AML-193 (cell line): ENCODE measurements at regions not wholly inside any gene's neighbourhood (a gene's known extent, or its start where the extent isn't known, plus 50 kb on each side); places are given as distances from the start of the nearest gene placed in this dataset.

Experiments
- DNase-seq, 2 experiments: peaks; one replicate each; lab custom pipeline; 2025; lab: John Stamatoyannopoulos, UW

DNA sequence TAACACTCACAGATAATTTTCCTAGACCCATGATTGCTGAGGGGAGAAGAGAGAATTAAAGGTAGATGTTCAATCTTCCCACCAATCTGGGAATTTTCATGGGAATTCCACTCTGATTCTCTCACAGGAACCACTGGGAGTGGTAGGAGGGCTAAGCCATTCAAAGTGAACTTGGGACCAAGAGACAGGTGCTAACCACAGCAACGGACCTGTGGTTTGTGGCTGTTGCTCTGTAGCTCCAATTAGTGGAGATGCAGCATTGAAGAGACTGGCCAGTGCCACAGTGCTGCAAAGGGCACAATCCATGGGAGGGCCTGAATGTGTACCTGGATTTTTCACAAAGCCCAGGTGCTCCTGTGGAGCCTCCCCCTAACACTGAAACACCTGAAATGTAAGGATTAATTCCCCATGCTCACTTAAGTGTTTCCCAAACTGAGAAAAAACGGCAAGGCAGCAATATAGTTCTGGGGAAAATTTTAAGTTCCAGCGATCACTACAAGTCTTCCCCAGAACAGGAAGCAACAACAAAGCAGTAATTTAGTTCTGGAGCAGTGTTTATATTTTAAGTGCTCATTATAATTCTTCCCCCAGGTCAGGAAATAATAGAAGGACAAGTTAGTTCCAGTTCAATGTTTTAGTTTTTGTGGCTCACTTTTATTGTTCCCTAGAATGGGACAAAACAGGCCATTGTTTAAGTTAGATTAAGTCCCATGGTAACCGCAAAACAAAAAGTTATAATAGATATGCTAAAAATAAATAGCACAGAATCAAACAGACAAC, 1045.8 kb downstream of the CNTNAP5 start:
- no peak for DNase-seq

DNA sequence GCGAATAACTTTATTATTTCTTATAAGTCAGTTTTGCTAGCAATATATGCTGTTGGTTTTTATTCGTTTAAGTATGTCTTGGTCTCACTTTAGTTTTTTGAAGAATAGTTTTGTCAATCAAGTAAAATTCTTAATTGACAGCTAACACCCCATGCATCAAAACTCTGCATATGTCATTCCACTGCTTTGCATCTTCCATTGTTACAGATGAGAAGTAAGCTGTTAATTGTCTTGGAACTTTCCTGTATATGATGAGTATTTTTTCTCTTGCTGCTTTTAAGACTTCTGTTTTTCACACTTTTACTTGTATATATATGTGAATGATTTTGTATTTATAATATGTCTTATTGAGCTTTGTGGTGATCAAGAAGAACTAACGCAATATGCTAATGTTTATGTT, 1048.4 kb downstream of the CNTNAP5 start:
- no peak for DNase-seq

DNA sequence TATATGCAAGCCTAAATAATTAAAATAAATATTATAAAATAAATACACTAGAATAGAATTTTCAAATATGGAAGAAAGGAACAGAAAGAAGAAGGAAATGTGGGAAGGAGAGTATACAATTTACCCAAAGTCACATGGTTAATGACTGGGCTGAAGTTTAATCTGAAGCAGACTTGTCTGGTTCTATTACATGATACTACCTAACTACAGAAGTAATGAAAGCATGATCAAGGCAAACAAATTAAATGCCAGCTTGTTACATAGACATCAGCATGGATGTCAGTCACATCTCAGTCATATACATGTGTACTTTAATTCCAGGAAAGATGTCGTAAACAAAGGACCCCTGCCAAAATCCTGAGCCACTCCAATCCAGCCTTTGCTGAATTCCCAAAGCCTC, 1060.8 kb downstream of the CNTNAP5 start:
- DNase-seq = no peak

DNA sequence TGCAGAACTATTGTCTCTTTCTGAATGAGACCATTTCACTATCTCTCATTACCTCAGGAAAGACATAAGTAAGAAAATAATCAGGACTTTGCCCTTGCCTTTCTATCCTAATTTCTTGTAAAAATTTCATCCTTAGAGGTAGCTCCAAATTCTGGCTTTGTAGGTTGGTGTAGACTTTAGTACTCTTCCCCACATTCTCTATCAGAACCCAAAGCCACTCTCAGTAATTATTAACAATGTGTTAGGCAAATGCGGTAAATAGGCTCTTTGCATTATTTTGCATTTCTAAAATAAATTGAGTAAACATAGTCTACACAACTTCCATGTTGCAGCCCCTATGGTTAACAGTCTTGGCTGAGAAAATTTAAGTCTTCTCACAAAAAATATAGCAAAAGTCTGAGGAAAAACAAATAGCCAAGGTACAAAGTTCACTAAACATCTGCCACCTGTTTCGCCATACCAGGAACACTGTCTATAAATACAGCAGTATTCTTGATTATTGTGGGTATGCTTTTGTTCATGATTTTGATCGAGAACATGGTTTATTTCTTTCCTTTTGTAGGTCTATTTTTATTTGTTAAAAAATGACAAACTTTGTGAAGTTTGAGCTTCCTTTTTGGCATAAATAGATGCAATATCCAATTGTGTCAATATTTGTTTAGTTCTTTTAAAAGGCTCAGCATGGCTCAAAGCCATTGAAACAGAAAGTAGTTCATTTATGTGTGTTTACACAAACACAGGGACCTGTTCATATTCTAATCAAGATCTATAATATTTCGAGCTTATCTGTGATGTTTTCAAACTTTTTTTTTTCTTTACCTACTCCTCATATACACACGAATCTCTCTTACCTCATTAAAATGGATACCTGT, 1061.5 kb downstream of the CNTNAP5 start:
- no peak for DNase-seq

DNA sequence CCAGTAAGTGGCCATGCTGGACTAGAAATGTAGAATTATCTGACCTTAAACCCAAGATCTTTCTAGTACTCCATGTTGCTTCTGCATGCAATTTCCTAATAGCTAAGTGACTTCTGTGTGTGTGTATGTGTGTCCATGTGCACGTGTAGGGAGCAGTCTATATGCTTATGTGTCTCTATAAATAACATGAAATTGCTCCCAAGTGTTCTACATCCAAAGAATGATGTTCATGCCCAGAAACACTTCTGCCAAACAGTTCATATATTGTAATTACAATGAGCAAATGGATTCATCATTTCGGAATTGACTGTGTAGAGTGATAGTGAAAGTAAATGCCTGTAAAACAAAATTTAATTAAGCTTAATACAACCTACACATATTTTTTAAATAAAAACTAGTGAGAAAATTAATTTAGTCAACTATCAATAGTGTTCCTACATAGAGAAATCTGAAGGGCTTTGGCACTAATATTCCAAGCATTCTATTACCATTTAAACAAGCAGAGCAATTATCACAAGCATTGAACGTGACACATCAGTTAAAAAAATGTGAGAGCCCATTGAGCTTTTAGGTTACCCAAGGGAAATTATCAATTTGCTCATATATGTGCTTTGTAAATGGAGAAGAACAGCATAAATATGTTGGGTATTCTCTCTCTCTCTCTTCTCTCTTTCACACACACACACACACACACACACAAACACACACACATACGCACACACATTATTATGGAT, 1067.4 kb downstream of the CNTNAP5 start:
- DNase-seq = no peak

DNA sequence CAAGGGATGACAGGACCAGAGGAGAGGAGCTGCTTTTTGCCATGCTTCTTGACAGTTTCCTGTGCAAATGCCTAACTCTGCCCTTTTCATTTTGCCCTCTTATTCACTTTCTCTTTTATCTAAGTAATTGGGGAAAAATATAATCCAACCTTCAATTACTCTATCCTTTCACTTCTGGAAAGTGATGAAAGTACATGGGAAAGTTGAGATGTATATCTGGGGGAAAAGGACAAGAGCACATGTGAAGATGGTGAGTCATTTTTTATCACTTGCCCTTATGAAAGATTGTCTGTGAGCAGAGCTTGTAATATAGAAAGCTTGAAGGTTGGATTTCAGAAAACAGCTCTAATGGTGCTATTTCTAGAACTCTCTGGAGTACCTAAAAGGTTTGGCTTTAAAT, 1070.7 kb downstream of the CNTNAP5 start:
- DNase-seq = no peak

DNA sequence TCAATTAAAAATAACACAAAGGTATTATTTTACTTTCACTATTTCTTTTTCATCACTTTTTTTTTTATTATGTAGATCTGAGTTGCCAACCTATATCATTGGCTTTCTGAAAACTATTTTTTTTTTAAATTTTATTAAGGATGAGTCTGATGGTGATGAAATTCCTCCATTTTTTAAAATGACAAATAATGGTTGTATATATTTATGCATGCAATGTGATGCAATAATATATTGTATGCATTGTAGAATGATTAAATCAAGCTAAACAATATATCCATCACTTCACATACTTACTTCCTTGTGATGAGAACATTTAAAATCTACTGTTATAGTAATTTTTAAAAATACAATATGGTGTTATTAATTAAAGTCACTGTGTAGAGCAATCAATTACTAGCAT, 1081.6 kb downstream of the CNTNAP5 start:
- DNase-seq = no peak

DNA sequence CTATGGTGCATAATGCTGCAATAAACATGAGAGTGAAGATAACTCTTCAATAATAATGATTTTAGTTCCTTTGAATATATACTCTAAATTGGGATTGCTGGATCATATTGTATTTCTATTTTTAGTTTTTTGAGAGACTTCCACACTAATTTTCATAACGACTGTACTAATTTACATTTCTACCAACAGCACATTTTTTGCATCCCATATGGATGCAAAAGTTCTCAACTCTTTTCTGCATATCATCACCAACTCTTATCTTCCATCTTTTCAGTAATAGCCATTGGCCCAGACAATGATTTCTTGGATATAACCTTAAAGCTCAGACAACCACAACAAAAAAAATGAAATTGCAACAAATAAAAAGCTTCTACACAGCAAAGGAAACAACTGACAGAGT, 1082.4 kb downstream of the CNTNAP5 start:
- no peak for DNase-seq

DNA sequence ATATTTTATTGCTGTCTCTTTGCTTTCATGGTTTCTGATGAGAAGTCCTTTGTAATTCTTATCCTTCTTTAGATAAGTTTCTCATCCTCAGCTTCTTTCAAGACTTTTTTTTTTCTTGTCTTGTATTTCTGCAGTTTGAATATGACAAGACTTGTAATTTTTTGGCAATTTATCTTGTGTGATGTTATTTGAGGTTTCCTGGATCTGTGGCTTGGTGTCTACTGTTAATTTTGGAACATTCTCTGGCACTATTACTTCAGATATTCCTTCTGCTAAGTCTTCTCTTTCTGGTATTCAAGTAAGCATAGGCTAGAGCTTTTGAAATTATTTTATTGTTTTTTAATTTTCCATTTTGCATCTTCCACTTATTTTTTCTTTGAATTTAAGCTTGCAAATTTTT, 1083.2 kb downstream of the CNTNAP5 start:
- DNase-seq = no peak

DNA sequence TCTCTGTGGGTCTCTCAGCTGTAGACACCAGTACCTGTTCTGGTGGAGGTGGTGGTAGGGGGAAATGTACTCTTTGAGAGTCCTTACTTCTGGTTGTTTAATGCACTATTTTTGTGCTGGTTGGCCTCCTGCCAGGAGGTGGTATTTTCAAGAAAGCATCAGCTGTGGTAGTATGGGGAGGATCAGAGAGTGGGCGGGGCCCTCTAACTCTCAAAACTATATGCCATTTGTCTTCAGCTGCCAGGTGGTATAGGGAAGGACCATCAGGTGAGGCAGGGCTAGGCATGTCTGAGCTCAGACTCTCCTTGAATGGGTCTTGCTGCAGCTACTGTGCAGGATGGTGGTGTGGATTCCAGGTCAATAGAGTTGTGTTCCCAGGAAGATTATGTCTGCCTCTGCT, 1100.8 kb downstream of the CNTNAP5 start:
- DNase-seq = no peak

DNA sequence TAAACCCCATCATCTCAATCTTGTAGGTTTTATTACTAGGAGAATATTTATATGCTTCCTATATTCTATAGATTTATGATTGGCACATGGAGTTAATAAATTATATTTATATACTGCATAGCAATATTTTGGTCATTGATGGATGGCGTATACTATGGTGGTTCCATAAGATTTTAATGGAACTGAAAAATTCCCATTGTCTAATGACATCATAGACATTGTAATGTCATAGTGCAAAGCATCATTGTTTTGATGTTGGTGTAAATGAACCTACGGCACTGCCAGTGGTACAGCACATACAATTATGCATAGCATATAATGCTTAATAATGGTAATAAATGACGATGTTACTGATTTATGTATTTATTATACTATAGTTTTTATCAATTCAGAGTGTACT, 1135.9 kb downstream of the CNTNAP5 start:
- no peak for DNase-seq

DNA sequence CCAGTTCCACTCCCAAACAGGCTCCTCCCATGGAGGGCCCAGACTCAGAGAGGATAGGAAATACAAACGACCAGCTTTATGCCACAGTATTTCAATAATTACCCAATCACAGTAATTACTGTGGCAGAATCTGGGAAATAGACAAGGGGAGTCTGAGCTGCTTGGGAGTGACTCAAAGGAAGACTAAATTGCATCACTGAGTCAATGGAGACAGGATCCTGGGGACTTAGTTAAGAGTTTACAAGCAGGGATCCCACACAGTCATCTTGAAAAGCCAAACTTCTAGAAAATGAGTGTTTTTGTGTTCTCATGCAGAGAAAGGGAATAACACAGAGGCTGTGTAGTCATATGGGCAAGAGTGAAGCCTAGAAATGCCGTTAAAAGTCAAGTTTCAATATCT, 1142.1 kb downstream of the CNTNAP5 start:
- no peak for DNase-seq

DNA sequence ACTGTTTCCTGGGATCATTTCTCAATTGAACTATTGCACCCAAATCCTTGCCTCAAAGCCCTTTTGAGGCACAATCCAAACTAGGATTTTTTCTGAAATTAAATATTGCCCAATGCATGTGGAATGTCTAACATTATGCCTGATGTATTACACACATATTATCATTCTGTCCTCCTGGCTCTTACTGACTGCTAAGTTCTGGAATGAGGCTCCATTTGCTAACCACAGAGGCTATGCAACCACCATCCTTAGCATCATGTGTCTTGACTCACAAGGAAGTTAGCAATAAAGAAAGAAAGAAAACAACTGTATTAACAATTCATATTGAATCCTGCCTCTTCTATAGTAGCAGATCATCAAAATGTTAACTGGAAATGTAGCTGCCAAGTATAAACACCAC, 1142.7 kb downstream of the CNTNAP5 start:
- DNase-seq = no peak

DNA sequence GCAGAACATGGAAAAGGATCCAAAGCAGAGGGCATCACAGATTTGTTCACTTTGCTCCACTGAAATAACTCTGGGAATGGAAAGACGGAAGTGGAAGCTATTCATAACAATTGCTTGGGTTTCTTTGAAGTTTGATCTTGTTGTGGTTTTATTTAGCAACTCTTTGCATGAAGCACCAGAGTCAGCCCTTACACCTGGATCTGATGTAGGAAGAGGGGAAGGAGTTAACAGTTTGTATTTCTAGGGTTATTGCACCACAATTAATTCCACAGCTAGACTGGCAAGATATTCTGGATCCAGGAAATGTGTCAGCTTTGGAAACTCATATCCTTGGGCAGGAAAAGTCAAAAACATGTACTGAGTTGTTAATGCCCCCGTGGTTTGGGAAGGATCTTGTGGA, 1143.4 kb downstream of the CNTNAP5 start:
- no peak for DNase-seq

DNA sequence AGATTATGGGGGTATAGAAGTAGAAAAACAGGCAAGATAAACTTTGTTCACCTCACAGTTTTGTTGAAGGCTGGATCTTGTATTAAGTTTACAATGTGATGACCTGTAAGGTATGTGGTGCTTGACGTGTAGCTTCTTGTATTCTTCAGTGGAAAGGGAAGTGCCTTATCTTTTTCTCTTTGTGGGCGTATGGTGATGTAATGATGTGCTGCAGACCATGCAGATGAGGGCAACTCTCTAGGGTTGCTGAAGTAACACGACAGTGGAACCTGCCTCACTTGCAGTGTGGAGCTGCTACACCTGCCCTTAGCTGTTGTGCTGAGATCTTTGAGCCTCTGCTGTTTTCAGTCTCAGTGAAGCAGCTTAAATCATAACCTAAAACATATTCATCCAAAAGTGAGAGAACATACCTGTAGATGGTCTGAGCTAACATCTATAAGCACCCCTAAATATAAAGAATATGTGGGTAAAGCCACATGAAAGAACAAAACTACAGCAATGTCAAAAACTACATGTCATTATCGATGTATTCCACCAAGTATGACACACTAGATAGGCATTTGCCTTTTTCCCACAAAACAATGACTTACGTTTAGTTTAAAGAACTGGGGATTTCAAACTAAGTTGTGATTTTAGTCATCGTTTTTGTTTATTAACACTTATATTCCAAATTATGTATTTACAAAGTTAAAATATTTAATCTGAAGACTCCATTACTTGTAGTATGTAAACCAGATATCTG, 1144.1 kb downstream of the CNTNAP5 start:
- no peak for DNase-seq

DNA sequence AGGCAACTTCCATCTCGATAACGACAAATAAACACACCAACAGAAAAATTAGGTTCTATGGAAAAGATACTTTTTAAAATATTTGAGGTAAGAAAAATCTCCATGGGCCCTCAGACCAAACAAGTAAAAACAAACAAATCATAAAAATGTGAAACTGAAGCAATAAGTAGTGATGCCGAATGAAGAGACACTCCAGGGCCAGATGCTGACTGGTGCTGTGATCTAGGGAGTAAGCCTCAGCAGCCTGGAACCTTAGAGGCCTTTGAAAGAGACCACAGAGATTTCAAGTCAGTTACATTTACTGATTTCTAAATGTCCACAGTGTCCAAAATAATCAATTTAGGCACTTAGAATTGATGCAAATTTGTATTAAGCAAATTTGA, 1144.7 kb downstream of the CNTNAP5 start:
- DNase-seq = no peak

DNA sequence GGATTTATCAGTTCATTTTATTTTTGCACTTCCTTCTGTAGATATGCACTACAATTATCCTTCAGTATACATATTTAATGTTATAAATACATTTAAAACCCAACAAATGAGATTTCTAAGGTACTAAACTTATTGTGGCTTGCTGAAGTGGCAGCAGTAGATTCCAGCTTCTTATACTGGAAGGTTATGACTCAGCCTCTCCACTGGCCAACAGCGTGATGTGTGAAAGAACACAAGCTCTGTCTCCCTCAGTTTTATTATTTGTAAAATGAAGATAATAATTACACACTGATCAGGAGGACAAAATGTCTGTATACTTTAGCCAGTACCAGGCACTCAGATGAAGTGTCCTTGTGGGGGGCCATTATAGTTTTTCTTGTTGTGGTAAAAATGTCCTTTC, 1147.1 kb downstream of the CNTNAP5 start:
- no peak for DNase-seq

DNA sequence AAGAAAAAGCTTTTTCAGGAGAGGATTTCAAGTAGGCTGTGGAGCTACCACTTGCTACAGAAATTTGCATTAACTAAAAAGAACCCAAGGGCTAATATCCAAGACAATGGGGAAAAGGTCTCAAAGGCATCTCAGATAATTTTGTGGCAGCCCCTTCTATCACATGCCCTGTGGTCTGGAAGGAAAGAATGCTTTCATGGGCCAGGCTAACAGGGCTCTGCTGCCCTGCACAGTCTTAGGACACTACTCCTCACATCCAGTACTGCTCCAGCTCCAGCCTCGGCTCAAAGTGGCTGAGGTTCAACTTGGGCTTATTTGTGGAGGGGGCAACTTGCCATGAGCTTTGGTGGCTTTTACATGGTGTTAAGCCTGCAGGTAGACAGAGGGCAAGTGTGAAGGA, 1150.3 kb downstream of the CNTNAP5 start:
- no peak for DNase-seq

DNA sequence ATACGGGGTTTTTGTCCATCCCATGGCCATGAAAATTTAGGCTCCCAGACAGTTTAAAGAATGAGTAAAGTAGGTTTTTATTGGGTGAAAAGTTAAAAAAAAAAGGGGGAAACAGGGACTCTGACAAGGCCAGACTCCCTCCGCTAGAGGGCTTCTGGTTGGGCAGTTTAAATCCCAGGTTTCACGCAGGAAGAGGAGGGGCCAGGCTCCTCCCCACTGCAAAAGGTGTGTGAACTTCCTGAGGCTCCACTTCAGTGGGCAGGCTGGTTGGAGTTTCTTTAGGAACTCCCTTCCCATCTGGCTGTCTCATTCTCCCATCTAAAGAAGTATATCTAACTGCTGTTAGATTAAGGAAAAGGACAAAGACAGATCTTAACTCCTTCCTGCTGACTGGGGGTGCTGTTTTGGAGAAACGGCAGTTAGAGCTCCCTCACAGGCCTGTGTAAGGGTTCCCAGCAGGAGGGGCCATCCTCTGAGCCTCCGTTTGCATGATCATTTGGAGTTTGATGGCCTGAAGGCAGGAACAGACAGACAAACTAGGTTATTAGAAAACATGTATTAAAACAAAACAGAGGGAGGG, 1160.7 kb downstream of the CNTNAP5 start:
- no peak for DNase-seq

DNA sequence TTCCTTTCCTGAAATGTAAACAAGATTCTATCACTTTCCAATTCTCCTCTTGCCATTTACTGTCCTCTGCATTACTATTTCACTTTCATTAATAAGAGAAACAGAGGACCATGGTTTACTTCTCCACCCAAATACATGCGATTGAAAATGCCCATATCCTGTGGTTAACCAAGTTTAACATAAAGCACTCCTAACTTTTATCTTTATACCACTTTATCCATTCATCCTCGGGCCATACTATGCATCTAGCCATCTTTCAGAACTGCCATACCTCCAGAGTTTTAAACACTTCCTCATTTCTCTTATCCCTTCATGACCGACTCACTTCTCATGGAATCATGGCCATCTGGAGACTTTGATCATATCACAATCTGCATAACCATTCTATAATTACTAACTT, 1182.3 kb downstream of the CNTNAP5 start:
- DNase-seq = no peak

DNA sequence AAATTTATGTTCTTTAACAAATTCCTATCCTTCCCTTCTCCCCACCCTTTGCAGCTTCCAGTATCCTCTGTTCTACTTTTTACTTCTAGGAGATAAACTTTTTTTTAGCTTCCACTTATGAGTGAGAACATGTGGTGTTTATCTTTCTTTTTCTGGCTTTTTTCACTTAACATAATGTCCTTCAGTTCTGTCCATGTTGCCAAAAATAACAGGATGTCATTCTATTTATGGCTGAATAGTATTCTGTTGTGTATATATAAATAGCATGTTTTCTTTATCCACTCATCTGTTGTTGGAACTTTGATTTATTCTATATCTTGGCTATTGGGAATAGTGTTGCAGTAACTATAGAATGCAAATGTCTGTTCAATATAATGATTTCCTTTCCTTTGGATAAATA, 1191.2 kb downstream of the CNTNAP5 start:
- DNase-seq = no peak

DNA sequence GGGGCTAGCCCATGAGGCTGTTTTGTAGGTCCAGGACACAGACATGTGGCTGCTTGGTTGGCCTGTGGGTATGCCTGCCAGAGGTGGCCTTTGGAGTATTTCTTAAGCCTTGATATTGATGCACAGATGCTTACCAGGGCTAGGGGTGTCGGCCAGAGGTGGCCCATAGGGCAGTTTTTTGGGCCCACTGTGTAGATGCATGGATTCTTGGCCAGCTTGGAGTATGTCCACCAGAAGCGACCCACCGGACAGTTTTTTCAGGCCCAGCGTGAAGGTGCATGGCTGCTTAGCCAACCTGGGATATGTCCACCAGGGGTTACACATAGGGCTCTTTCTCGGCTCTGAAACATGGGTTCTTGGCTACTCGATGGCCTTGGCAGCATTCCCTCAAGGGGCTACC, 1199.1 kb downstream of the CNTNAP5 start:
- no peak for DNase-seq
